HuH-7.5 (cell line): ENCODE measurements at regions not wholly inside any gene's neighbourhood (a gene's known extent, or its start where the extent isn't known, plus 50 kb on each side); places are given as distances from the start of the nearest gene placed in this dataset.
A peak's percentile ranks its signal among the peaks of the same experiment; 100 is the strongest.
"Not testable (repeated sequence)": the region's sequence is repeated elsewhere in the genome, so short reads cannot be mapped to it uniquely, and the experiment has no call there.

ENCODE experiments used
- DNase-seq: peaks from one replicate; pipeline ENCODE4 v3.0.0; 2011; ENCODE audit warnings: low spot score

DNA sequence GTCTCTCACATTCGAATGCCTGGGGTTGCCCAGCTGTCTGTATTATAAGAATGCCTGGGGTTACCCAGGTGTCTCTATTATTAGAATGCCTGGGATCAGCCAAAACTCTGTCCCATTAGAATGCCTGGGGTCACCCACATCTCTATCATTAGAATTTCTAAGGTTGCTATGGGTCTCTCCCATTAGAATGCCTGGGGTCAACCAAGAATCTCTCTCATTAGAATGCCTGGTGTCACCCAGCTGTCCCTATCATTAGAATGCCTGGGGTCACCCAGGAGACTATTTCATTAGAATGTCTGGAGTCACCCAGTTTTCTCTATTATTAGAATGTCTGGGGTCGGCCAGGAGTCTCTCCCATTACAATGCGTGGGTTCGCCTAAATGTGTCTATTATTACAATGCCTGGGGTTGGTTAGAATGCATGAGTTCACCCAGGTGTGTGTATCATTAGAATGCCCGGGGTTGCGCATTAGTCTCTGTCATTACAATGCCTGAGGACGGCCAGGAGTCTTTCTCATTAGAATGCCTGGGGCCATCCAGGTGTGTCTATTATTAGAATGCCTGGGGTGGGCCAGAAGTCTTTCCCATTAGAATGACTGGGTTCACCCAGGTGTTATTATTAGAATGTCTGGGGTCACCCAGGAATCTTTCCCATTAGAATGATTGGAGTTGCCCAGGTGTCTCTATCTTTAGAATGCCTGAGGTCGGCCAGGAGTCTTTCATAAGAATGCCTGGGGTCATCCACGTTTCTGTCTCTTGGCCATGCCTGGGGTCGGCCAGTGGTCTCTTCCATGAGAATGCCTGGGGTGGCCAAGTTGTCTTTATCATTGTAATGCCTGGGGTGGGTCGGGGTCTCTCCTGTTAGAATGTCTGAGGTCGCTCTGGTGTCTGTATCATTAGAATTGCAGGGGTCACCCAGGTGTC lies 59.6 kb downstream of the RNF187 start:
- no peak for DNase-seq

- no peak for DNase-seq
Measured at GRCh38 chr1:228547464-228547792, 60.2 kb downstream of the RNF187 start.

DNA sequence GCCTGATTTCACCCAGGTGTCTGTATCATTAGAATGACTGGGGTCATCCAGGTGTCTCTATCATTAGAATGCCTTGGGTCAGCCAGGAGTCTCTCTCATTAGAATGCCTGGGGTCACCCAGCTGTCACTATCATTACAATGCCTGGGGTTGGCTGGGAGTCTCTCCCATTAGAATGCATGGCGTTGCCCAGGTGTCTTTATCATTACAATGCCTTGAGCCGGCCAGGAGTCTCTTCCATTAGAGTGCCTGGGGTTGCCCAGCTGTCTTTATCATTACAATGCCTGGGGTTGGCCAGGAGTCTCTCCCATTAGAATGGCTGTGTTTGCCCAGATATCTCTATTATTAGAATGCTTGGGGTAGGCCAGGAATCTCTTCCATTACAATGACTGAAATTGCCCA lies 61.6 kb downstream of the RNF187 start:
- no peak for DNase-seq

GRCh38 chr1:228552596-228553176 lies 65.5 kb downstream of the RNF187 start:
- no peak for DNase-seq

GRCh38 chr1:228554107-228554506 lies 66.9 kb downstream of the RNF187 start:
- DNase-seq: no peak

- DNase-seq: peak; percentile 14
Measured at GRCh38 chr1:228555074-228555994, 68.2 kb downstream of the RNF187 start.

DNA sequence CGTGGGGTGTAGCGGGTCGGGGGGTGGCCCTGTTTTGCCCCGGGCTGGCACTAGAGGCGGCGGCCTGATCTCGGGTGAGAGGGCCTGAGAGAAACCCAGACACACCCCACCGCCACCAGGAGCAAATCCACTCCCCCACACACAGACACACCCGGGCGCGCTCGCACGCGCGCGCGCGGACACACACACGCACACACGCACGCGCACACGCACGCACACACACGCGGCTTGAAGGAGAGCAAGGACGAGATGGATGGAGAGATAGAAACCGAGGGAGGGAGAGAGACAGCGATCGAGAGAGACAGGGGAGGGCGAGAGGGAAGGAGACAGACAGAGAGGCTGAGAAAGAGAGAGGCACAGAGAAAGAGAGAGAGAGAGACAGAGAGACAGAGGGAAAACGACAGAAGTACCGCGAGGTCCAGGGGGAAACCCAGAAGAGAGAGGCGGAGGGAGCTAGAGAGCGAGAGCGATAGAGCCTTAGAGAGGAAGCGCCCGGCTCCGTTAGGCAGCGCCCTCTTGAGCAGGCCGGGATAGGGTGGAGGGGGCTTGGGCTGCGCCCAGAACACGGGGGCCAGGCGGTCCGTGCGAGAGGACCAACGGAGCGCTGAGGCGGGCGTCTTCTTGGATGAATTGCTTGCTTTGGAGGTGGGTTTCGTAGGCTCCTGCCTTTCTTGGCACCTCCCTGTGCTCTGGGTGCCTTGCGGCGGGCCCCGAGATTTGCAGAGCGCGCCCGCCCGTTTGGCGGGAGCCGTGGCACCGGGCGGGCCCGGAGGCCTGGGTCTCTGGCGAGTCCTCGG lies 69.7 kb downstream of the RNF187 start:
- not testable (repeated sequence) for DNase-seq
